Panc1 (cell line): ENCODE measurements at regions not wholly inside any gene's neighbourhood (a gene's known extent, or its start where the extent isn't known, plus 50 kb on each side); places are given as distances from the start of the nearest gene placed in this dataset.

ENCODE experiments used
- ATAC-seq: fragments of 200-7000 bp; cut with Tn5 transposase; 2 replicates; pipeline ENCODE4 v1.9.1; 2020; ENCODE audit warnings: mild to moderate bottlenecking, moderate library complexity
- BruUV-seq: library from RNA; stranded (reverse); fragments of 400-500 nt; replicated peaks from 2 replicates; lab custom pipeline; 2021; lab: Mats Ljungman, UMichigan
- CTCF ChIA-PET: fragments of 300-600 bp; sonication (Branson Sonifier 250); formaldehyde crosslinking; loops from one replicate; lab custom pipeline; 2022; ENCODE audit warnings: antibody characterized with exemption; lab: Charles Lee
- POLR2A ChIA-PET: fragments of 300-600 bp; sonication (Branson Sonifier 250); formaldehyde crosslinking; loops from one replicate; lab custom pipeline; 2022; ENCODE audit warnings: antibody characterized with exemption; lab: Charles Lee
- DNase-seq: peaks from one replicate; pipeline ENCODE4 v3.0.0-alpha.2; 2010; ENCODE audit warnings: low read depth, low spot score
- H3K27ac ChIP-seq: 2 replicates; pipeline ENCODE4 v1.5.1; 2011; ENCODE audit warnings: mild to moderate bottlenecking, low read length, inconsistent platforms
- H3K27me3 ChIP-seq: fragments of 200-500 bp; sonication (Bioruptor generic); 2 replicates; pipeline ENCODE4 v1.6.0; 2014; ENCODE audit warnings: low read length, inconsistent platforms; ENCODE audit not compliant: control insufficient read depth, insufficient read depth
- H3K36me3 ChIP-seq: fragments of 200-500 bp; sonication (Bioruptor generic); 2 replicates; pipeline ENCODE4 v1.5.1; 2014; ENCODE audit warnings: inconsistent platforms, mild to moderate bottlenecking, low read length, moderate library complexity; ENCODE audit not compliant: control insufficient read depth, insufficient read depth
- H3K4me1 ChIP-seq: 2 replicates; pipeline ENCODE4 v1.5.1; 2011; ENCODE audit warnings: inconsistent platforms, mild to moderate bottlenecking, low read length, moderate library complexity; ENCODE audit not compliant: control insufficient read depth, insufficient read depth
- H3K4me3 ChIP-seq, 2 experiments: 2 replicates each; pipeline ENCODE4 v1.5.1; 2011 to 2012; ENCODE audit warnings: low read depth in 2 of 2, low read length in 2 of 2, mild to moderate bottlenecking in 2 of 2, inconsistent platforms in 1 of 2, moderate library complexity in 1 of 2
- H3K9me3 ChIP-seq: fragments of 200-500 bp; sonication (Bioruptor generic); 2 replicates; pipeline ENCODE4 v1.5.1; 2014; ENCODE audit warnings: low read depth, mild to moderate bottlenecking, inconsistent platforms, low read length, moderate library complexity; ENCODE audit not compliant: control insufficient read depth, insufficient read depth
- CTCF ChIP-seq: fragments of 450-650 bp; IDR thresholded peaks from 2 replicates; pipeline ENCODE4 v1.5.1; 2017; ENCODE audit warnings: mild to moderate bottlenecking
- POLR2AphosphoS5 ChIP-seq: IDR thresholded peaks from 2 replicates; pipeline ENCODE4 v1.6.1; 2012; ENCODE audit warnings: mild to moderate bottlenecking, low read depth, low read length, moderate library complexity
- REST ChIP-seq, 2 experiments: IDR thresholded peaks; 2 replicates each; pipeline ENCODE4 v1.6.1; 2011 to 2012; ENCODE audit warnings: low read depth in 2 of 2, control low read depth in 1 of 2, low read length in 1 of 2, mild to moderate bottlenecking in 1 of 2, moderate library complexity in 1 of 2; ENCODE audit not compliant: insufficient read depth in 1 of 2
- SIN3A ChIP-seq: IDR thresholded peaks from 2 replicates; pipeline ENCODE4 v1.6.1; 2012; ENCODE audit warnings: low read depth, mild to moderate bottlenecking, low read length, moderate library complexity, borderline replicate concordance; ENCODE audit not compliant: insufficient read depth
- TCF7L2 ChIP-seq: IDR thresholded peaks from 2 replicates; pipeline ENCODE4 v1.6.1; 2011; ENCODE audit warnings: mild to moderate bottlenecking, low read depth, low read length, inconsistent platforms
- in situ Hi-C: cut with HindIII; loops from 2 replicates; pipeline ENCODE4 v1.10.0; 2016; ENCODE audit warnings: low sequenced_read_pairs, low pct_unique_long_range_greater_than_20kb
- intact Hi-C: fragments of 100-400 bp; cut with micrococcal nuclease; formaldehyde crosslinking; loops from one replicate; pipeline ENCODE4 v1.10.0; 2022; ENCODE audit not compliant: unreplicated experiment

- no peaks in the 10 kb centered on the region for H3K9me3 ChIP-seq
- no peaks in the 10 kb centered on the region for H3K4me1 ChIP-seq
- H3K27ac ChIP-seq: no peak overlapping the region
- POLR2A ChIA-PET: no interaction called here
- H3K4me3 ChIP-seq: no peak overlapping the region
- no peak for ATAC-seq
- H3K27me3 ChIP-seq: no peaks in the 10 kb centered on the region
- CTCF ChIA-PET: no interaction called here
- H3K36me3 ChIP-seq: no peaks in the 10 kb centered on the region
- BruUV-seq: no TSS peak
- in situ Hi-C loops (no loop called here), intact Hi-C loops (no loop called here)
- no peak for DNase-seq
- TF ChIP-seq POLR2AphosphoS5: no peak
- no peak for TF ChIP-seq SIN3A
- no peak for TF ChIP-seq REST (IDR thresholded peaks at IDR 0.05; ENCODE audit: insufficient read depth in 1 of 2, low read depth in 2 of 2, low read length in 1 of 2)
- no peak for TF ChIP-seq TCF7L2
- no peak for TF ChIP-seq CTCF
Measured at GRCh38 chr4:13268165-13268564, 216.0 kb downstream of the RAB28 start.

- TF ChIP-seq SIN3A (no peak), POLR2AphosphoS5 (no peak), REST (IDR thresholded peaks at IDR 0.05; ENCODE audit: insufficient read depth in 1 of 2, low read depth in 2 of 2, low read length in 1 of 2) (no peak), TCF7L2 (no peak), CTCF (no peak)
- in situ Hi-C loops (no loop called here), intact Hi-C loops (no loop called here)
- H3K27ac ChIP-seq: no peak overlapping the region
- no peaks in the 10 kb centered on the region for H3K36me3 ChIP-seq
- H3K9me3 ChIP-seq: no peaks in the 10 kb centered on the region
- no peak for DNase-seq
- ChIA-PET POLR2A (no interaction called here), CTCF (no interaction called here)
- BruUV-seq: no TSS peak
- H3K4me3 ChIP-seq: no peak overlapping the region
- no peaks in the 10 kb centered on the region for H3K4me1 ChIP-seq
- ATAC-seq: no peak
- H3K27me3 ChIP-seq: no peaks in the 10 kb centered on the region
Measured at GRCh38 chr4:13267091-13267490, 217.0 kb downstream of the RAB28 start.
